ENCODE measurements at regions not wholly inside any gene's neighbourhood (a gene's known extent, or its start where the extent isn't known, plus 50 kb on each side); places are given as distances from the start of the nearest gene placed in this dataset.

- TF ChIP-seq CTCF (IDR thresholded peaks at IDR 0.05), result no peak
- no peak for TF ChIP-seq ESRRA (IDR thresholded peaks at IDR 0.05; ENCODE audit: borderline replicate concordance, low read length)
- no peak for TF ChIP-seq TP53 (CRISPR knock-in tag; IDR thresholded peaks at IDR 0.05)
- TF ChIP-seq RAD21 (conservative IDR thresholded peaks at IDR 0.05 in 1 of 2, IDR thresholded peaks at IDR 0.05 in 1 of 2), result no peak
- TF ChIP-seq ELK1 (IDR thresholded peaks at IDR 0.05; ENCODE audit: low read depth, low read length), result no peak
- TF ChIP-seq EP300 (IDR thresholded peaks at IDR 0.05), result no peak
- TF ChIP-seq, protein P1, sequence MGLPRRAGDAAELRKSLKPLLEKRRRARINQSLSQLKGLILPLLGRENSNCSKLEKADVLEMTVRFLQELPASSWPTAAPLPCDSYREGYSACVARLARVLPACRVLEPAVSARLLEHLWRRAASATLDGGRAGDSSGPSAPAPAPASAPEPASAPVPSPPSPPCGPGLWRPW (IDR thresholded peaks at IDR 0.05), result no peak
- TF ChIP-seq CBX8 (IDR thresholded peaks at IDR 0.05), result no peak
- no peak for TF ChIP-seq MAX (IDR thresholded peaks at IDR 0.05)
- TF ChIP-seq SMC3 (IDR thresholded peaks at IDR 0.05), result no peak
Observed at GRCh38 chr15:25960273-25960672, 97.1 kb upstream of the ATP10A start.

Data from A549 (cell line).